Gastrocnemius medialis (tissue), 4 donors: ENCODE measurements at regions not wholly inside any gene's neighbourhood (a gene's known extent, or its start where the extent isn't known, plus 50 kb on each side); places are given as distances from the start of the nearest gene placed in this dataset.

ENCODE experiments used
- ATAC-seq, 2 donors: fragments of 150-250 bp; one replicate each; pipeline ENCODE4 v1.9.1; 2016
- DNase-seq, 2 donors: peaks; one replicate each; pipeline ENCODE4 v3.0.0-alpha.2; 2019
- H3K27ac ChIP-seq, 4 donors: fragments of 200-600 bp; sonication (generic); 1 replicate in 1 of 4; 2 replicates in 3 of 4; pipeline ENCODE4 v1.5.1; 2016 to 2018; ENCODE audit warnings: mild to moderate bottlenecking in 2 of 4, moderate library complexity in 1 of 4
- H3K27me3 ChIP-seq, 3 donors: fragments of 200-600 bp; sonication (generic) in 2 of 3; 1 replicate in 1 of 3; 2 replicates in 2 of 3; pipeline versions ENCODE4 v1.5.1 to v1.6.0; 2016 to 2019; ENCODE audit warnings: mild to moderate bottlenecking in 1 of 3, moderate library complexity in 1 of 3
- H3K36me3 ChIP-seq, 2 donors: fragments of 200-600 bp; sonication (generic) in 1 of 2; one replicate each; pipeline ENCODE4 v1.5.1; 2017 to 2018
- H3K4me1 ChIP-seq, 2 donors: fragments of 200-600 bp; sonication (generic) in 1 of 2; one replicate each; pipeline ENCODE4 v1.5.1; 2016 to 2017; ENCODE audit warnings: mild to moderate bottlenecking in 2 of 2
- H3K4me3 ChIP-seq, 4 donors: fragments of 200-600 bp; sonication (generic) in 3 of 4; 1 replicate in 1 of 4; 2 replicates in 3 of 4; pipeline ENCODE4 v1.5.1; 2016 to 2019; ENCODE audit warnings: mild to moderate bottlenecking in 2 of 4
- H3K9me3 ChIP-seq, 3 donors: fragments of 200-600 bp; sonication (generic) in 2 of 3; 1 replicate in 1 of 3; 2 replicates in 2 of 3; pipeline ENCODE4 v1.5.1; 2016 to 2019
- CTCF ChIP-seq, 5 experiments: fragments of 450-650 bp in 3 of 5; fragments of 200-600 bp in 2 of 5; sonication (generic) in 2 of 5; IDR thresholded peaks in 4 of 5; conservative IDR thresholded peaks in 1 of 5; 1 replicate in 4 of 5; 2 replicates in 1 of 5; pipeline ENCODE4 v1.5.1; 2016 to 2019; ENCODE audit warnings: antibody characterized with exemption in 5 of 5, mild to moderate bottlenecking in 3 of 5, moderate library complexity in 3 of 5
- POLR2A ChIP-seq, 2 donors: fragments of 450-650 bp; IDR thresholded peaks; one replicate each; pipeline ENCODE4 v1.6.1; 2017; ENCODE audit warnings: antibody characterized with exemption in 2 of 2, mild to moderate bottlenecking in 2 of 2, moderate library complexity in 2 of 2
- in situ Hi-C, 4 donors: fragments of 200-750 bp; cut with MboI; loops; one replicate each; pipeline versions ENCODE4 v1.15.0 to v1.8.0; 2017; ENCODE audit warnings: low sequenced_read_pairs in 4 of 4
- intact Hi-C: fragments of 100-400 bp; cut with DNase I; formaldehyde crosslinking; loops from one replicate; pipeline ENCODE4 v1.15.1; 2023; ENCODE audit warnings: low total_unique reads

GRCh38 chr16:66193543-66194229 is 172.8 kb upstream of the CDH5 start:
- H3K27me3 ChIP-seq = no peaks in the 10 kb centered on the region
- intact Hi-C loops (no loop called here), in situ Hi-C loops (no loop called here)
- DNase-seq (no peak), ATAC-seq (no peak)
- no peak for TF ChIP-seq CTCF (IDR thresholded peaks at IDR 0.05 in 4 of 5, conservative IDR thresholded peaks at IDR 0.05 in 1 of 5)
- TF ChIP-seq POLR2A (IDR thresholded peaks at IDR 0.05) = no peak
- no peaks in the 10 kb centered on the region for H3K36me3 ChIP-seq
- H3K4me1 ChIP-seq = no peaks in the 10 kb centered on the region
- H3K9me3 ChIP-seq = no peaks in the 10 kb centered on the region
- H3K4me3 ChIP-seq = no peak overlapping the region
- no peak overlapping the region for H3K27ac ChIP-seq

GRCh38 chr16:66190411-66190810 is 176.1 kb upstream of the CDH5 start:
- in situ Hi-C loops (no loop called here), intact Hi-C loops (no loop called here)
- DNase-seq = no peak
- no peaks in the 10 kb centered on the region for H3K9me3 ChIP-seq
- no peaks in the 10 kb centered on the region for H3K27me3 ChIP-seq
- H3K36me3 ChIP-seq = no peaks in the 10 kb centered on the region
- no peak for TF ChIP-seq CTCF (IDR thresholded peaks at IDR 0.05 in 4 of 5, conservative IDR thresholded peaks at IDR 0.05 in 1 of 5)
- no peak for TF ChIP-seq POLR2A (IDR thresholded peaks at IDR 0.05)
- ATAC-seq = no peak
- no peak overlapping the region for H3K4me3 ChIP-seq
- no peaks in the 10 kb centered on the region for H3K4me1 ChIP-seq
- H3K27ac ChIP-seq = no peak overlapping the region

GRCh38 chr16:66189951-66190350 is 176.5 kb upstream of the CDH5 start:
- intact Hi-C loops = no loop called here
- ATAC-seq (no peak), DNase-seq (no peak)
- Histone ChIP-seq H3K27me3 (no peaks in the 10 kb centered on the region), H3K4me1 (no peaks in the 10 kb centered on the region), H3K27ac (no peak overlapping the region), H3K4me3 (no peak overlapping the region), H3K9me3 (no peaks in the 10 kb centered on the region), H3K36me3 (no peaks in the 10 kb centered on the region)
- TF ChIP-seq CTCF (IDR thresholded peaks at IDR 0.05 in 4 of 5, conservative IDR thresholded peaks at IDR 0.05 in 1 of 5) = no peak
- no peak for TF ChIP-seq POLR2A (IDR thresholded peaks at IDR 0.05)
- in situ Hi-C loops = no loop called here

DNA sequence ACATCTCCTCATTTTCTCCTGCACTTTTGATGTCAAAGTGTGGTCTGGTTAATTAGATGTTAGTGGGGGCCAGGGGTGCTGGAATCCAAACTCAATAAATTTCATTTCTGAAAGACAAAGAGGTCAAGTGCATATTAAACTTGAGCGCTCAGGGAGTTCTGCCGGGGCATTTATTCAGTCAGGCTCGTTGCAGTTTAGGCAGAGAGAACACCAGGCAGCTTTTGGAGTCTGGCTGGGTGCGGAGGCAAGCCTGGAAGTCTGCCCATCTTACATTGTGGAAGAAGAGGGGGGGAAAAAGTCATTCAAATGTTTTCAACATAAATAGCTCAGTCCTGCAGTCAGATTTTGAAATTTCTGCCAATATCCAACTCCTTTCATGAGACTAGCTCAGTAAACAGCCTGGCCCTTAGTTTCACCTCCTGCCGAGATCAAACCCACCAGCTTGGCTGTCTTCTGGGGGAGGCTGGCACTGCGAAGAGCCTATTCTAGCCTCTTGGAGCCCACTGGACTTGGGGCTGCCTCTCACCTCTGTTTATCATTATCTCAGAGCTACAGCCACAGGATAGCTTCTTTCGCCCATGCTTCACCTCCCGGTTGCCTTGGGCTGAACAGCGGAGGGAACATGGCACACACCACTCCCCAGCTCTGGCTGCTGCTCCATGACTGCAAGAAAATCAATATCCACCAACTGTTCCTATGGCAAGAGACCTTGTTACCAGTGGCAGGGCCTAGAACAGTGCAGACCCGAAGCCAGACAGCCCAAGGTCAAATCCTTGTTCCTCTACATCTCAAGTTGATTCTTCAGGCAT is 177.4 kb upstream of the CDH5 start:
- DNase-seq (no peak), ATAC-seq (no peak)
- Histone ChIP-seq H3K27ac (no peak overlapping the region), H3K27me3 (no peaks in the 10 kb centered on the region), H3K4me3 (no peak overlapping the region), H3K9me3 (no peaks in the 10 kb centered on the region), H3K4me1 (no peaks in the 10 kb centered on the region), H3K36me3 (no peaks in the 10 kb centered on the region)
- in situ Hi-C loops (no loop called here), intact Hi-C loops (no loop called here)
- TF ChIP-seq CTCF (IDR thresholded peaks at IDR 0.05 in 4 of 5, conservative IDR thresholded peaks at IDR 0.05 in 1 of 5) (no peak), POLR2A (IDR thresholded peaks at IDR 0.05) (no peak)
